NCI-H748 (cell line): ENCODE measurements at regions not wholly inside any gene's neighbourhood (a gene's known extent, or its start where the extent isn't known, plus 50 kb on each side); places are given as distances from the start of the nearest gene placed in this dataset.
"Not testable (repeated sequence)": the region's sequence is repeated elsewhere in the genome, so short reads cannot be mapped to it uniquely, and the experiment has no call there.

Source experiments
- DNase-seq: peaks from one replicate; lab custom pipeline; 2025; ENCODE audit not compliant: unreplicated experiment; lab: John Stamatoyannopoulos, UW

DNA sequence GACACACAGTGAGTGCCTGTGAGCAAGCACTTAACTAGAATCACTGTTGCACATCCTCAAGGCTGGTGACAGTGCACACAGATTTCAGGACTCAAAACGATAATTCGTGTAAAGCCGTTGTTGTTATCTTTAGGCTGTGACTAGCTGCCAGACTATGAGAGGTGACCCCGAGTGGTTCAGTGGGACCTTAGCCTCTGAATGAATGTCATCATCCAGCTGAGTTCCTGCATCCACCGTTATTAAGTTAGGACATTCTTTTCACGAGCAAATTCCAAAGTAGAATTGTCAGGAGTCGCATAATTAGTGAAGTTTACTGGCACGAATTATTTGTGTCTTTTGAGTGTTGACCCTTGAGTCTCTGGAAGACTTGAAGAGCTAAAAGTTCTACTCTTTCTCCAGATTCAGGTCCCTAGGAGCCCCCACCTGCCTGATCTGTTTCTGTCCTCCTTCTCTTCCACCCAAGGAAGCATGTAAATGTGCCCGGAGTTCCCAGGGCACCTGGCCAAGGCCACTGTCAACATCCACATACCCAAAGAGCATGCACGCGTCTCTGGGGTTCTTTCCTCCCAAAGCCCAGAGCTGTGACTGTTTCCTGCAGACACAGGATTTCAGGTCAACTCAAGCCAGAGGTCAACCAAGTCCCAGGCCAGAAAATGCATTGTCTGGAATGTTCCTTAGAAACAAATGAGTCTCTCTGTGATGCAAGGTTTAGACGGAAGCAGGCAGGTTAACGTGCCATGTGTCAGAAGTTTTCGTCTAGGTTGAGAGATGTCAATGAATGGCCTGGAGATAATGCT, 207.2 kb downstream of the TOMM20 start:
- no peak for DNase-seq

DNA sequence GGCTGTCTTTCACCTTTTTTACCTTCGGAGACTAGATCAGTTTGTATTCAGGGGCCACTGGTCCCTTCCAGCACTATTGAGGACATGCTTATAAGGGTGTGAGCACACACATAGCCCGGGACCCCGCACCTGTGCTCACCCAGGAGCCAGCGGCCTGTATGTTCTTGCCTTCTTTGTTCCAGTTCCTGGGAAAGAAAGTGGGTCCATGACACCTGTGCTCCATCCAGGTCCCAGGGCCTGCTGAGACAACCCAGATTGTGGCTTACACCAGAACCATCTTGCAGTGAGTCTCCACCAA, 207.8 kb downstream of the TOMM20 start:
- no peak for DNase-seq

DNA sequence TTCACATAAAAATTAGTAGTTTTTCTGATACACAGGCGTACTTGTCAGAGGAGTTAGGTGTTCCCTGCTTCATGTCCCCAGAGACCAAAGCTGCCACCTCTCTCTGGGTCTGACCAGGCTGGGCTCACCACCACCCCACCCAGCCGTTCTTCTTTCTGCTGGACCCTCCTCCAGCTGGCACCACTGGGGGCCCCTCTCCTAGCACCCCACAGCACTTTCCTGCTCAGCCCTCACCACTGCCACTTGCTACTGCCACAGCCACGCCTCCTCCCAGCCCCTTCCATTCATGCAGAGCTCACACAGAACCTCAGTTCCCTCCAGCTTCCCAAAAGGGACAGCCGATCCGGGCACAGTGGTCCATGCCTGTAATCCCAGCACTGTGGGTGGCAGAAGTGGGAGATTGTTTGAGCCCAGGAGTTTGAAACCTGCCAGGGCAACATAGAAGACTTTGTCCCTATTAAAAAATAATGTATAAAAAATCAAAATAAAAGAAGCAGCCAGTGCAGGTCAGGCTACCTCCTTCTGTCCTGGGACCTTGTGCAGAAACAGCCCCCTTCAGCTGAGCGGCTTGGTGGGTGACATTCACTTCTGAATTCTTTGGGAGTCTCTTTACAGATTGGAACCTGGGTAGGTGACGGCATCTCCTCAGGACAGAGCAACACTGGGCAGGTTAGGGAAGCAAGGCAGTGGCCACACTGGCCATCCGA, 208.3 kb downstream of the TOMM20 start:
- no peak for DNase-seq

DNA sequence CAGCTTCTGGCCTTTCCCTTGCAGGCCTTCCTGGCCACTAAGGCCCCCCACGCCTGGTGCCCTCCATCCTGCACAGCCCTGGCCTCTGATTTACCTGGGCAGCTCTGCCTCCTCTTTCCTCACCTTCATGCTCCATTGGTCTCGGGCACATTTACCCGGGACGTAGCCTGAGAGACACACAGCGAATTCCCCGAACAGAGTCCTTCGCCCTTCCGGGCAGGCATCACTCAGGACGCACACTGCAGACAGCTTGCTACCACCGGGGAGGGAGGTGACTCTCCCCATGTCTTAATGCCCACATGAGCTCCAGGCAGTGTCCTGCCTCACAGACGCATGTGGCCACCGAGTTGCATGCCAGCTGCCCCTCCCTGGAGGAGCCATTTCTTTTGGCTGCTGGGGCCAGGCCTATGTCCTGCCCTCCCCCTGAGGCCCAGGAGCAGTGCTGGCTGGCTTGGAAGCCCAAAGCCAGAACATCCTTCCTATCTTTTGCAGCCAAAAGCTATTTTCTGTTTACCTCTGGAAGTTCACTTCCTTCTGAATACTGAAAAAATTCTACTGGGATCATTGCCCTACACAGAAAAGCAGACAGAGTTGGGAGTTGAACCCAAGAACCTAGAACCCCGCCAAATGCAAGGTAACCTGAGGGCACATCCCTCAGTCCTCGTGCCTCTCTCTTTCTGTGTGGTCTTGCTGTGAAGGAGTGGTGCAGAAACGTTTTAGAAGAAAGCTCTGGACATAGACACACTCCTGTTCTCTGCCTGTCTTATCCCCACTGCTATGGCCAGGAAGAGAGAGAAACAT, 209.5 kb downstream of the TOMM20 start:
- no peak for DNase-seq

GRCh38 chr1:234918181-234918841, 210.3 kb downstream of the TOMM20 start:
- no peak for DNase-seq

DNA sequence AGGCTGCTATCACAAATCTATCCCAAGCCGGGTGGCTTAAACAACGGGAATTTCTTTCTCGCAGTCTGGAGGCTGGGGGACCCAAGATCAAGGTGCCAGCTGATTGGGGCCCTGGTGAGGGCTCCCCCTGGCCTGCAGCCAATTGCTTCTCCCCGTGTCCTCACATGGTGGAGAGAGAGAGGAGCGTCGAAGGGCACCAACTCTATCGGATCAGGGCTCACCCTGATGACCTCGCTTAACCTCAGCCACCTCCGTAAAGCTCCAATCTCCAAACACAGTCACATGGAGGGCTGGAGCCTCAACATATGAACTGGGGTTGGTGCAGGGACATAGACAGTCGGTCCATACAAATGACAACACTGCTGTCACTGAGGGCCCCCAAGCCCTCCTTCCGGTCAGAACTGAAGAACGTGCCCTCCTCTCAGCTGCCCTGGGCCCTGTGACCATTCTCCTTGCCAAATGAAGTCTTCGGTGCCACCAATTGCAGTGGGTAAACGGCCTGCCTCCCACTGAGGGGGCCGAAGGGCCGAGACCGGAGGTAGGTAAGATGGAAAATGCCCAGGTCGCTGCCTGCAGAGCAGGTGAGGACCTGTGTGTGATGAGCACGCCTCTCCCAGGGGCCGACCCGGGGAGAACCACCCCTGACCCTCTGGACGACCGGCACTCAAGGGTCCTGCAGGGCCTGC, 211.0 kb downstream of the TOMM20 start:
- DNase-seq = no peak

- no peak for DNase-seq
These were observed 211.8 kb downstream of the TOMM20 start for GRCh38 chr1:234916840-234917239.

DNA sequence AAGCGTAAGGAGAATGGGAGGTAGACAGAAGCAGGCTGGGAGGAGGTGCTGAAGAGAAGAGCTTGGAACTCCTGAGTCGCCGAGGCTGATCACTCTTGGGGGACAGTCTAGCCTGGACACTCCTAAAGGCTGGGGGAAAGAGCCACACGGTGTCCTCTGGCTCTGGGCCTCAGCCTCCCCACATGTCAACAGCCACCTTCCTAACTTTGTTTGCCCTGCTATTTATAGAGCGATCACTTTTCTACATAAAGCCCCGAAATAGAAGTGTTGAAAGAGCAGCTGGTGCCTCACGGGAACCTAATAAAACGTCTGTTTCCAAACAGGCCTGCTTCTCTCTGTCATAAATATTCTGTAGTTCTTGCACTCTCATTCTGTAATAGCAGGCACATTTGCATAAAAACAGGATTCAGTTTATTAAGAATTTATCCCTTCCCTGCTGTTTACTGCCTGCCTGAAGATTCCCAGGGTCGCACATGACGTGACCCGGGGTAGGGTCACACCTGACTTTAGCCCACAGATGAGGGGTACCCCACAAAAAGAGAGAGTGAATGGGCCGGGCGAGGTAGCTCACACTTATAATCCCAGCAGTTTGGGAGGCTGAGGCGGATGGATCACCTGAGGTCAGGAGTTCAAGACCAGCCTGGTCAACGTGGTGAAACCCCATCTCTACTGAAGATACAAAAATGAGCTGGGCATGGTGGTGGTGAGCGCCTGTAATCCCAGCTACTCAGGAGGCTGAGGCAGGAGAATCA, 212.5 kb downstream of the TOMM20 start:
- peak; percentile 9 for DNase-seq

DNA sequence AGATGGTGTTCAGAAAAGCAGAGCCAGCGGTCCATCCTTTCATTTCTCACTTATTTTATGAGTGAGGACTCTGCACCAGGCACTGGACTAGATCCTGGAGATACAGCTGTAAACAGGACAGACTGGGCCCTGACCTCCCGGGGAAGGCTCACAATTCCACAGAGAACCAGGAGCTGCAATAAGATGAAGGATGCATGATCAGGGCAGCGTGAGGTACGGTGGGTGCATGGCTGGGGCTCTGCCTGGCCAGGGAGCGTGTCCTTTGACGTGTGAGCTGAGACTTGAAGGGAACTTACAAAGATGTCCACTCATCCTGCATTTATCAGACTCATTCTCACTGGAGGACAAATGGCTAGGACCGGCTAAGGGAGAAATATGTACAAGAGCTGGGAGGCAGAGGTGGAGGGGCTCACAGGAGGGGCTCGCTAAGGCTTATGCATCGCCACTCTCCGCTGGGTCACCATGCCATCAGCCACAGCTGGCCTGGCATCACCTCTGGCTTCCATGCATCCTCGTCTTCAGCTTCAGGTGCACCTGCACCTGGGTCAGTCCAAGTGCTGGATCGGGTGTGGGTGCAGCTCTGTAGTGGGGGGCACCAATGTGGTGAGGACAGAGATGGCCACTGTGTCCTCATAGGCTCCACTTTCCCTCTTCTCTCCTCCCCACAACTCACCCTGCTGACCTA, 213.9 kb downstream of the TOMM20 start:
- no peak for DNase-seq

DNA sequence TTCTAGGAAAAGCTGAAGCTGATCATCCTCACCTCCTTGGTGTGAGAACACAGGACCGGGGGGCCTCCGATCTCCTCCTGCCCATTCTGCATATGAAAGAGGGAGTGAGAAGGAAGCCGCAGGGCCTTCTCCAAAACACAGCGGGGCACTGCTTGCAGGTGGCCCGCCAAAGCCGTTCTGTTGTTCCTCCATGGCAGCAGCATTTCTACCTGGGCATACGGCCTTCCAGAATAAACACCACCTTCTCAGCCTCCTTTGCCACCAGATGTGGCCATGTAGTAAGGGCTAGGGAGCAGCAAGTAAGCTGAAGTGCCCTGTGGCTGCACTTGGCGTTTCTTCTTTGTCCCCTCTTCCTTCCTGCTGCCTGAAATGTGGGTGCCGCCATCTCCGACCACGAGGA, 214.9 kb downstream of the TOMM20 start:
- DNase-seq = no peak

DNA sequence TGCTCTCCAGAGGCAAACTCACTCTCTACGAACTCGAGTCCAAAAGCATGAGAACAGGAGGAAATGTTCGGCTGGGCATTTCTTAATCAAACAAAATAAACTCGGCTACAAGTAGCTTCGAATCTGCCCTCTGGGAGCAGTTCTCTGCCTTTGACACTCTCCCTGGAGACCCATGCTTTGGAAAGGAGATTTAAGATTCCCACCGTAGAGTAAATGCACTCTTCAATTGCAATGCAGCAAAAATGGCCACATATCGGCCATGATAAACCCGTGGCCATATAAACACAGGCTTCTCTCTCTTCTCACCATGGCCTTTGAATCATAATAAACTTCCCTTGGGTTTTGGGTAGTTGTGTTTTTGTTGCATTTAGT, 215.4 kb downstream of the TOMM20 start:
- no peak for DNase-seq

GRCh38 chr1:234912548-234913277, 215.9 kb downstream of the TOMM20 start:
- DNase-seq = no peak

DNA sequence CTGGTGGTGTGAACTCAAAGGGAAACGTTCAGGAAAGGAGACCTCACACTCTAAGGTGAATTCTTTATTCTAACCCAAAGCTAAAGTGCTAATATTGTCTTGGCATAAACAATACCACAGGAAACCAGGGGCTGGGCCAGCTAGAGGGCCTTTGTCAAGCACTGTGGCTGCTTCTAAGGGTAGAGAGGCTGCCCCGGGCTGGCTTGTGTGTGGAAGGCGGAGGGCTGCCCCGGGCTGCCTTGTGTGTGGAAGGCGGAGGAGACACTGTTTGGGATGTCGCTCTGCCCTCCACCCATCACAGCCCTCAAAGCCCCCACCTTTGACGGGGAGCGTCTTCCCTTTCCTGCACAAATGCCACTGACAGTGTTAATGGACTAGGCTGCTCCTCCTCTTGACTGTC, 216.8 kb downstream of the TOMM20 start:
- DNase-seq = no peak

- DNase-seq = not testable (repeated sequence)
These were observed 217.5 kb downstream of the TOMM20 start for GRCh38 chr1:234911136-234911535.

- no peak for DNase-seq
These were observed 218.8 kb downstream of the TOMM20 start for GRCh38 chr1:234909851-234910250.

- DNase-seq = no peak
These were observed 219.3 kb downstream of the TOMM20 start for GRCh38 chr1:234909307-234909810.

GRCh38 chr1:234908571-234908970, 220.1 kb downstream of the TOMM20 start:
- DNase-seq = no peak

GRCh38 chr1:234907940-234908405, 220.7 kb downstream of the TOMM20 start:
- DNase-seq = no peak
